ENCODE measurements at regions not wholly inside any gene's neighbourhood (a gene's known extent, or its start where the extent isn't known, plus 50 kb on each side); places are given as distances from the start of the nearest gene placed in this dataset.
"Not testable (repeated sequence)": the region's sequence is repeated elsewhere in the genome, so short reads cannot be mapped to it uniquely, and the experiment has no call there.

DNA sequence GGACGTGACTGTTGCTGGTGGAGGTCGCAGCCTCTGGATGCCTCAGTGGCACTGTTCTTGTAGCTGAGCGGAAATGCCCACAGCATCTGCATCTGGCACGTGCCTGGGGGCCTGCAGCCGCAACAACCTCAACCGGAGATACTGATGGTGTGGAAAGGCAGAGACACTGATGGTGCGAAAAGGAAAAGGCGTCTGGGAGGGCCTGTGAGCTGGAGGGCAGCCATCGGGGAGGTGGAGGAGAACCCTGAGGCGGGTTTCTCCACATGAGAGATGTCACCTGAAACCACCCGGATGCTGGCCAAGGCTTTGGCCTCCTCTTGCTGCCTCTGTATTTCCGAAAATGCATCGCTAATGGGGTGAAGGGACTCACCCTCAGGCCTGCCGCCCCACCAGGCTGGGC is 284.8 kb upstream of the WSB1 start:
- Histone ChIP-seq H3K79me2 (ENCODE audit: low read length) (no peaks in the 10 kb centered on the region), H3K9me2 (replicated peaks; ENCODE audit: low read length) (no peaks in the 10 kb centered on the region), H3K4me3 (ENCODE audit: low read length) (no peak overlapping the region), H3K9ac (ENCODE audit: low read length) (no peak overlapping the region), H3K27ac (ENCODE audit: low read length) (no peak overlapping the region), H2AFZ (ENCODE audit: low read length) (no peak overlapping the region), H3K36me3 (ENCODE audit: low read depth, low read length) (no peaks in the 10 kb centered on the region), H3K4me1 (ENCODE audit: insufficient read depth, low read length) (no peaks in the 10 kb centered on the region), H3K9me3 (ENCODE audit: low read length) (no peaks in the 10 kb centered on the region), H3K4me2 (ENCODE audit: low read length) (no peak overlapping the region), H3F3A (ENCODE audit: low read length, unreplicated experiment) (no peaks in the 10 kb centered on the region), H3K27me3 (ENCODE audit: low read length) (no peaks in the 10 kb centered on the region), H4K20me1 (ENCODE audit: low read length) (no peaks in the 10 kb centered on the region)
- no peak for ATAC-seq
- TF ChIP-seq, protein P1, sequence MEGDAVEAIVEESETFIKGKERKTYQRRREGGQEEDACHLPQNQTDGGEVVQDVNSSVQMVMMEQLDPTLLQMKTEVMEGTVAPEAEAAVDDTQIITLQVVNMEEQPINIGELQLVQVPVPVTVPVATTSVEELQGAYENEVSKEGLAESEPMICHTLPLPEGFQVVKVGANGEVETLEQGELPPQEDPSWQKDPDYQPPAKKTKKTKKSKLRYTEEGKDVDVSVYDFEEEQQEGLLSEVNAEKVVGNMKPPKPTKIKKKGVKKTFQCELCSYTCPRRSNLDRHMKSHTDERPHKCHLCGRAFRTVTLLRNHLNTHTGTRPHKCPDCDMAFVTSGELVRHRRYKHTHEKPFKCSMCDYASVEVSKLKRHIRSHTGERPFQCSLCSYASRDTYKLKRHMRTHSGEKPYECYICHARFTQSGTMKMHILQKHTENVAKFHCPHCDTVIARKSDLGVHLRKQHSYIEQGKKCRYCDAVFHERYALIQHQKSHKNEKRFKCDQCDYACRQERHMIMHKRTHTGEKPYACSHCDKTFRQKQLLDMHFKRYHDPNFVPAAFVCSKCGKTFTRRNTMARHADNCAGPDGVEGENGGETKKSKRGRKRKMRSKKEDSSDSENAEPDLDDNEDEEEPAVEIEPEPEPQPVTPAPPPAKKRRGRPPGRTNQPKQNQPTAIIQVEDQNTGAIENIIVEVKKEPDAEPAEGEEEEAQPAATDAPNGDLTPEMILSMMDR (conservative IDR thresholded peaks at IDR 0.05; ENCODE audit: low read depth, low read length), result no peak
- TF ChIP-seq EZH2 (IDR thresholded peaks at IDR 0.05; ENCODE audit: low read length, unreplicated experiment) (no peak), EZH2phosphoT487 (IDR thresholded peaks at IDR 0.05; ENCODE audit: borderline replicate concordance, low read length) (no peak)
- intact Hi-C loops (cut with micrococcal nuclease), result no loop called here
- BruUV-seq (replicated peaks), result no TSS peak
- ChIA-PET CTCF (no interaction called here), POLR2A (ENCODE audit: unreplicated experiment) (no interaction called here)
- DNase-seq, result no peak

DNA sequence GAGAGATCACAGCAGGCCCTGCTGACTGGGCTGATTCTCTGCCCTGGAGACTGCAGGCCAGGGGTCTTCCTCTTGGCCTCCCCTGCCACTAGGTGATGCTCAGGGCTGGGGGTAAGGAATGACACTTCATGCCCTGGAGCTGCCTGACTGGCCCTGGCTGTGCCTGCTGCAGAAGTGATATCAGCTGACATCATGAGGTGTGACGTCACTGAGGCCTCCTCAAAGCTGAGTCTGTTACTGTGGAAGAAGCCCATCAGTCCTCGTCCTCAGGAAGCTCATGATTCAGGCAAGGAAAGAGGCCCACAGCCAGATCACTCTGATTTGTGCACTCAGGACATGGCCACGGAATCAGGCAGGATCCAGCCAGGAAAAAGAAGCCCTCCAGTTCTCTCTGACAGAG is 283.8 kb upstream of the WSB1 start:
- H3K79me2 ChIP-seq (ENCODE audit: low read length); BruUV-seq (replicated peaks); POLR2A ChIA-PET (ENCODE audit: unreplicated experiment); ATAC-seq; H3K4me1 ChIP-seq (ENCODE audit: insufficient read depth, low read length); H3K9me3 ChIP-seq (ENCODE audit: low read length); intact Hi-C loops (cut with micrococcal nuclease); H3K4me2 ChIP-seq (ENCODE audit: low read length); CTCF ChIA-PET; H3K27ac ChIP-seq (ENCODE audit: low read length); H3K9me2 ChIP-seq (replicated peaks; ENCODE audit: low read length); H3K9ac ChIP-seq (ENCODE audit: low read length); H3K27me3 ChIP-seq (ENCODE audit: low read length); H3F3A ChIP-seq (ENCODE audit: low read length, unreplicated experiment); H2AFZ ChIP-seq (ENCODE audit: low read length); H4K20me1 ChIP-seq (ENCODE audit: low read length); H3K4me3 ChIP-seq (ENCODE audit: low read length); H3K36me3 ChIP-seq (ENCODE audit: low read depth, low read length); DNase-seq: not testable (repeated sequence)

DNA sequence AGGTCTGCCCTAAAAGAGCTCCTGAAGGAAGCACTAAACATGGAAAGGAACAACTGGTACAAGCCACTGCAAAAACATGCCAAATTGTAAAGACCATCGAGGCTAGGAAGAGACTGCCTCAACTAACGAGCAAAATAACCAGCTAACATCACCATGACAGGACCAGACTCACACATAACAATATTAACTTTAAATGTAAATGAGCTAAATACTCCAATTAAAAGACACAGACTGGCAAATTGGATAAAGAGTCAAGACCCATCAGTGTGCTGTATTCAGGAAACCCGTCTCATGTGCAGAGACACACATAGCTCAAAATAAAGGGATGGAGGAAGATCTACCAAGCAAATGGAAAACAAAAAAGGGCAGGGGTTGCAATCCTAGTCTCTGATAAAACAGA is 263.4 kb upstream of the WSB1 start:
- ATAC-seq, result not testable (repeated sequence)

DNA sequence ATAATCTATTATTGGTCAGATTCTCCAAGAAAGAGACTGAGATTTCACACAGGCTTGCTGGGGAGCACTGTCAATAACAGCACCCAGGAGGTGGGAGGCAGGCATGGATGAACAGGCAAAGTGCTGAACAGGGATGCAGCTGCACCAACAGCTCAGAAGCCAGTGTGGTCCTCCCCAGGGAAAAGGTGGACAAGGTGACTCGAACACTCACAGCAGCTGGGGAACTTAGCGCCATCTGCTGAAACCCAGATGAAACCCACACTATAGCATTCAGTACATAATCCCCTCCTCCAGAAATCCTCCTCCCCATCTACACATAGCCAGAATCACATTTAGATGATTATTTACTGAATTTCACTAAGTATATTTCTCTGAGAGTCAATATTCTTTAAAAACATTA is 255.2 kb upstream of the WSB1 start:
- Histone ChIP-seq H3F3A (ENCODE audit: low read length, unreplicated experiment) (no peaks in the 10 kb centered on the region), H3K4me1 (ENCODE audit: insufficient read depth, low read length) (no peaks in the 10 kb centered on the region), H3K9ac (ENCODE audit: low read length) (no peak overlapping the region), H3K27ac (ENCODE audit: low read length) (no peak overlapping the region), H3K9me2 (replicated peaks; ENCODE audit: low read length) (no peaks in the 10 kb centered on the region), H2AFZ (ENCODE audit: low read length) (no peak overlapping the region), H3K9me3 (ENCODE audit: low read length) (no peaks in the 10 kb centered on the region), H3K79me2 (ENCODE audit: low read length) (no peaks in the 10 kb centered on the region), H3K27me3 (ENCODE audit: low read length) (no peaks in the 10 kb centered on the region), H3K4me2 (ENCODE audit: low read length) (no peak overlapping the region), H4K20me1 (ENCODE audit: low read length) (no peaks in the 10 kb centered on the region), H3K36me3 (ENCODE audit: low read depth, low read length) (no peaks in the 10 kb centered on the region), H3K4me3 (ENCODE audit: low read length) (no peak overlapping the region)
- ChIA-PET POLR2A (ENCODE audit: unreplicated experiment) (no interaction called here), CTCF (no interaction called here)
- peak; percentile 14 for DNase-seq
- no TSS peak for BruUV-seq (replicated peaks)
- TF ChIP-seq EZH2 (IDR thresholded peaks at IDR 0.05; ENCODE audit: low read length, unreplicated experiment) (no peak), EZH2phosphoT487 (IDR thresholded peaks at IDR 0.05; ENCODE audit: borderline replicate concordance, low read length) (no peak)
- TF ChIP-seq, protein P1 (conservative IDR thresholded peaks at IDR 0.05; ENCODE audit: low read depth, low read length), result peak; percentile 34; the same call in 1 of the 2 replicates
- no peak for ATAC-seq
- intact Hi-C loops (cut with micrococcal nuclease), result no loop called here

More for the DNA sequence above, 263.4 kb upstream of the WSB1 start:
- H3K9me3 ChIP-seq (ENCODE audit: low read length); H3K79me2 ChIP-seq (ENCODE audit: low read length); H3K36me3 ChIP-seq (ENCODE audit: low read depth, low read length); POLR2A ChIA-PET (ENCODE audit: unreplicated experiment); H4K20me1 ChIP-seq (ENCODE audit: low read length); H3K4me1 ChIP-seq (ENCODE audit: insufficient read depth, low read length); intact Hi-C loops (cut with micrococcal nuclease); H2AFZ ChIP-seq (ENCODE audit: low read length); H3K9me2 ChIP-seq (replicated peaks; ENCODE audit: low read length); H3K4me2 ChIP-seq (ENCODE audit: low read length); H3F3A ChIP-seq (ENCODE audit: low read length, unreplicated experiment); BruUV-seq (replicated peaks); H3K4me3 ChIP-seq (ENCODE audit: low read length); H3K9ac ChIP-seq (ENCODE audit: low read length); H3K27me3 ChIP-seq (ENCODE audit: low read length); H3K27ac ChIP-seq (ENCODE audit: low read length); DNase-seq; CTCF ChIA-PET: not testable (repeated sequence)

DNA sequence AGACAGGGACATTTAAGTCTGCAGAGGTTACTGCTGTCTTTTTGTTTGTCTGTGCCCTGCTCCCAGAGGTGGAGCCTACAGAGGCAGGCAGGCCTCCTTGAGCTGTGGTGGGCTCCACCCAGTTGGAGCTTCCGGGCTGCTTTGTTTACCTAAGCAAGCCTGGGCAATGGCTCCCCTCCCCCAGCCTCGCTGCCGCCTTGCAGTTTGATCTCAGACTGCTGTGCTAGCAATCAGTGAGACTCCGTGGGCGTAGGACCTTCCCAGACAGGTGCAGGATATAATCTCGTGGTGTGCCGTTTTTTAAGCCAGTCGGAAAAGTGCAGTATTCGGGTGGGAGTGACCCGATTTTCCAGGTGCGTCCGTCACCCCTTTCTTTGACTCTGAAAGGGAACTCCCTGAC is 248.9 kb upstream of the WSB1 start:
- H3K4me2 ChIP-seq (ENCODE audit: low read length); H3K9me2 ChIP-seq (replicated peaks; ENCODE audit: low read length); H3K36me3 ChIP-seq (ENCODE audit: low read depth, low read length); H3K4me3 ChIP-seq (ENCODE audit: low read length); H2AFZ ChIP-seq (ENCODE audit: low read length); H3F3A ChIP-seq (ENCODE audit: low read length, unreplicated experiment); CTCF ChIA-PET; BruUV-seq (replicated peaks); H3K4me1 ChIP-seq (ENCODE audit: insufficient read depth, low read length); H3K9me3 ChIP-seq (ENCODE audit: low read length); H3K9ac ChIP-seq (ENCODE audit: low read length); POLR2A ChIA-PET (ENCODE audit: unreplicated experiment); DNase-seq; H3K79me2 ChIP-seq (ENCODE audit: low read length); intact Hi-C loops (cut with micrococcal nuclease); ATAC-seq; H3K27ac ChIP-seq (ENCODE audit: low read length); H4K20me1 ChIP-seq (ENCODE audit: low read length); H3K27me3 ChIP-seq (ENCODE audit: low read length): not testable (repeated sequence)
